GM23338 (cell line): ENCODE measurements at regions not wholly inside any gene's neighbourhood (a gene's known extent, or its start where the extent isn't known, plus 50 kb on each side); places are given as distances from the start of the nearest gene placed in this dataset.

Source experiments
- CREB1 ChIP-seq: fragments of 250-450 bp; sonication (Bioruptor Pico); IDR thresholded peaks from 2 replicates; pipeline ENCODE4 v1.5.0; 2020; ENCODE audit warnings: low read depth, mild to moderate bottlenecking, moderate library complexity
- CTCF ChIP-seq, 2 experiments: fragments of 200-600 bp in 1 of 2; sonication (generic) in 1 of 2; conservative IDR thresholded peaks; 2 replicates each; pipeline versions ENCODE4 v1.5.1 to v1.6.1; 2016 to 2017; ENCODE audit warnings: antibody characterized with exemption in 2 of 2, low read depth in 2 of 2, mild to moderate bottlenecking in 2 of 2, moderate library complexity in 1 of 2
- ETS1 ChIP-seq: IDR thresholded peaks from 2 replicates; pipeline ENCODE4 v1.6.1; 2016; ENCODE audit warnings: antibody characterized with exemption
- EZH2 ChIP-seq: fragments of 200-600 bp; sonication (generic); IDR thresholded peaks from one replicate; pipeline ENCODE4 v1.8.0; 2017; ENCODE audit warnings: antibody characterized with exemption, mild to moderate bottlenecking, low read depth; ENCODE audit not compliant: unreplicated experiment
- EZH2phosphoT487 ChIP-seq: fragments of 200-600 bp; sonication (generic); IDR thresholded peaks from one replicate; pipeline ENCODE4 v1.8.1; 2018; ENCODE audit warnings: antibody characterized with exemption; ENCODE audit not compliant: unreplicated experiment
- JUNB ChIP-seq: IDR thresholded peaks from one replicate; pipeline ENCODE4 v1.6.1; 2016; ENCODE audit warnings: antibody characterized with exemption; ENCODE audit not compliant: unreplicated experiment
- POLR2AphosphoS5 ChIP-seq: IDR thresholded peaks from 2 replicates; pipeline ENCODE4 v1.6.1; 2016; ENCODE audit warnings: antibody characterized with exemption, low read depth
- STAT1 ChIP-seq: IDR thresholded peaks from one replicate; pipeline ENCODE4 v1.6.1; 2016; ENCODE audit warnings: antibody characterized with exemption; ENCODE audit not compliant: unreplicated experiment
- ZNF114 ChIP-seq: fragments of 250-450 bp; sonication (Bioruptor Pico); IDR thresholded peaks from 2 replicates; pipeline ENCODE4 v1.5.0; 2020; ENCODE audit warnings: mild to moderate bottlenecking, moderate library complexity
- ZNF331 ChIP-seq: fragments of 250-450 bp; sonication (Bioruptor Pico); IDR thresholded peaks from 2 replicates; pipeline ENCODE4 v1.5.0; 2020; ENCODE audit warnings: low read depth, mild to moderate bottlenecking, moderate library complexity
- TF ChIP-seq, protein P1 (sequence below): IDR thresholded peaks from one replicate; pipeline ENCODE4 v1.6.1; 2018; ENCODE audit warnings: antibody characterized with exemption; ENCODE audit not compliant: unreplicated experiment

- no peak for TF ChIP-seq ZNF114 (CRISPR knock-in tag)
- TF ChIP-seq POLR2AphosphoS5 = no peak
- no peak for TF ChIP-seq CTCF (conservative IDR thresholded peaks at IDR 0.05; ENCODE audit: low read depth in 2 of 2)
- TF ChIP-seq, protein P1, sequence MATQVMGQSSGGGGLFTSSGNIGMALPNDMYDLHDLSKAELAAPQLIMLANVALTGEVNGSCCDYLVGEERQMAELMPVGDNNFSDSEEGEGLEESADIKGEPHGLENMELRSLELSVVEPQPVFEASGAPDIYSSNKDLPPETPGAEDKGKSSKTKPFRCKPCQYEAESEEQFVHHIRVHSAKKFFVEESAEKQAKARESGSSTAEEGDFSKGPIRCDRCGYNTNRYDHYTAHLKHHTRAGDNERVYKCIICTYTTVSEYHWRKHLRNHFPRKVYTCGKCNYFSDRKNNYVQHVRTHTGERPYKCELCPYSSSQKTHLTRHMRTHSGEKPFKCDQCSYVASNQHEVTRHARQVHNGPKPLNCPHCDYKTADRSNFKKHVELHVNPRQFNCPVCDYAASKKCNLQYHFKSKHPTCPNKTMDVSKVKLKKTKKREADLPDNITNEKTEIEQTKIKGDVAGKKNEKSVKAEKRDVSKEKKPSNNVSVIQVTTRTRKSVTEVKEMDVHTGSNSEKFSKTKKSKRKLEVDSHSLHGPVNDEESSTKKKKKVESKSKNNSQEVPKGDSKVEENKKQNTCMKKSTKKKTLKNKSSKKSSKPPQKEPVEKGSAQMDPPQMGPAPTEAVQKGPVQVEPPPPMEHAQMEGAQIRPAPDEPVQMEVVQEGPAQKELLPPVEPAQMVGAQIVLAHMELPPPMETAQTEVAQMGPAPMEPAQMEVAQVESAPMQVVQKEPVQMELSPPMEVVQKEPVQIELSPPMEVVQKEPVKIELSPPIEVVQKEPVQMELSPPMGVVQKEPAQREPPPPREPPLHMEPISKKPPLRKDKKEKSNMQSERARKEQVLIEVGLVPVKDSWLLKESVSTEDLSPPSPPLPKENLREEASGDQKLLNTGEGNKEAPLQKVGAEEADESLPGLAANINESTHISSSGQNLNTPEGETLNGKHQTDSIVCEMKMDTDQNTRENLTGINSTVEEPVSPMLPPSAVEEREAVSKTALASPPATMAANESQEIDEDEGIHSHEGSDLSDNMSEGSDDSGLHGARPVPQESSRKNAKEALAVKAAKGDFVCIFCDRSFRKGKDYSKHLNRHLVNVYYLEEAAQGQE = no peak
- TF ChIP-seq EZH2 = no peak
- no peak for TF ChIP-seq JUNB
- TF ChIP-seq EZH2phosphoT487 = no peak
- no peak for TF ChIP-seq STAT1
- TF ChIP-seq ZNF331 = no peak
- TF ChIP-seq CREB1 = no peak
- no peak for TF ChIP-seq ETS1
Observed at GRCh38 chr20:48215536-48215935, 430.3 kb upstream of the SULF2 start.
